ENCODE measurements at regions not wholly inside any gene's neighbourhood (a gene's known extent, or its start where the extent isn't known, plus 50 kb on each side); places are given as distances from the start of the nearest gene placed in this dataset.
A peak's percentile ranks its signal among the peaks of the same experiment; 100 is the strongest.

GRCh38 chr14:94989946-94990345 is 167.4 kb downstream of the DICER1 start:
- TF ChIP-seq CTCF (IDR thresholded peaks at IDR 0.05; ENCODE audit: borderline replicate concordance, extremely low read depth, insufficient read depth), result no peak
- intact Hi-C loops (cut with DNase I), result no loop called here
- no peaks in the 10 kb centered on the region for H3K27me3 ChIP-seq (ENCODE audit: control insufficient read depth, insufficient read depth, low read length)
- H3K9me3 ChIP-seq (ENCODE audit: control insufficient read depth in 2 of 3, insufficient read depth in 1 of 3, low read length in 3 of 3), result peaks cover 0 to 5% (median 0%) of the 10 kb centered on the region in 3 donors
- H3K4me1 ChIP-seq (ENCODE audit: control insufficient read depth in 2 of 3, insufficient read depth in 2 of 3, low read depth in 1 of 3, low read length in 3 of 3), result no peaks in the 10 kb centered on the region
- no peaks in the 10 kb centered on the region for H3K36me3 ChIP-seq (ENCODE audit: control insufficient read depth in 2 of 3, insufficient read depth in 3 of 3, low read length in 3 of 3)
- peak in 1 of 5 donors; percentile 34 for DNase-seq
- no peak overlapping the region for H3K4me3 ChIP-seq (ENCODE audit: low read length in 3 of 3)
- no peak overlapping the region for H3K27ac ChIP-seq (ENCODE audit: low read depth in 2 of 2, low read length in 2 of 2)
- H3K9ac ChIP-seq (ENCODE audit: low read length in 3 of 3), result no peak overlapping the region
- no peak for FAIRE-seq

DNA sequence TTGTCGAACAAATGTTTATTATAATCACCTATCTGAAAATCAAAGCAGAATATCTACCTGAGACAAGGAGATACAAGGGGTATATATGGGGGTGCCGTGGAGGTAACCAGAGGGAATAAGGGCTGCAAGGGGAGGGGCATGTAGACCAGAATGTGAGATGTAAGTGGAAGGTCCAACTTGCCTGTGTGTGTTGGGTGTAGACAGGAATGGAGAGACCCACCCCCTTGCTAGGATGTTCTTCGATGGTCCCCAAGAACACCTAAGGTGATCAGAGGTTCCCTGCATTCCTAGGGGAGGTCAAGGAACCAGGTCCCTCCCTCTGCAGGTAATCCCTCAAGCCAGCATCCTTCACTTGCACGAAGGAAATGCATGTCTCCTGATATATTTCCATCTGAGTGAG is 167.9 kb downstream of the DICER1 start:
- Histone ChIP-seq H3K9me3 (ENCODE audit: control insufficient read depth in 2 of 3, insufficient read depth in 1 of 3, low read length in 3 of 3) (peaks cover 0 to 5% (median 0%) of the 10 kb centered on the region in 3 donors), H3K4me1 (ENCODE audit: control insufficient read depth in 2 of 3, insufficient read depth in 2 of 3, low read depth in 1 of 3, low read length in 3 of 3) (no peaks in the 10 kb centered on the region)
- no peak for FAIRE-seq

DNA sequence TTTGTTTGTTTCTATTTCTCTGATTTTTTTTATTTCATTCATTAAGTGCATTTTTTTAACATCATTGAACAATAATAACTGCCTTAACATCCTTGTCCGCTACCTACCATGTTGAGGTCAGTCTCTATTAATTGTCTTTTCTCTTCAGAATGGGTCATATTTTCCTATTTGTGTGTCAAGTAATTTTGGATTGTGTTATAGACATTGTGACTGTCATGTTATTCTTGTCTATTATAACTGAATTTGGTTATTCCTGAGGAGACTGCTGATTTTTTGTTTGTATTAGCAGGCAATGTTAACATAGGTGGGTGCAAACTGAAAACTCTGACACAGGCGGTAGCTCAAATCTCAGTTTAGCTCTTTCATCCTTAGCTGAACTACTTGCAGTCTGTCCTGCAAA is 169.9 kb downstream of the DICER1 start:
- H3K9me3 ChIP-seq (ENCODE audit: control insufficient read depth in 2 of 3, insufficient read depth in 1 of 3, low read length in 3 of 3), result peaks cover 0 to 5% (median 0%) of the 10 kb centered on the region in 3 donors
- no peak overlapping the region for H3K4me3 ChIP-seq (ENCODE audit: low read length in 3 of 3)
- no peak for TF ChIP-seq CTCF (IDR thresholded peaks at IDR 0.05; ENCODE audit: borderline replicate concordance, extremely low read depth, insufficient read depth)
- no peak for DNase-seq
- FAIRE-seq, result no peak
- H3K4me1 ChIP-seq (ENCODE audit: control insufficient read depth in 2 of 3, insufficient read depth in 2 of 3, low read depth in 1 of 3, low read length in 3 of 3), result no peaks in the 10 kb centered on the region
- no peaks in the 10 kb centered on the region for H3K36me3 ChIP-seq (ENCODE audit: control insufficient read depth in 2 of 3, insufficient read depth in 3 of 3, low read length in 3 of 3)
- no peak overlapping the region for H3K9ac ChIP-seq (ENCODE audit: low read length in 3 of 3)
- no peak overlapping the region for H3K27ac ChIP-seq (ENCODE audit: low read depth in 2 of 2, low read length in 2 of 2)
- H3K27me3 ChIP-seq (ENCODE audit: control insufficient read depth, insufficient read depth, low read length), result no peaks in the 10 kb centered on the region
- intact Hi-C loops (cut with DNase I), result no loop called here

More for the DNA sequence above, 167.9 kb downstream of the DICER1 start:
- H3K4me3 ChIP-seq (ENCODE audit: low read length in 3 of 3), result no peak overlapping the region
- H3K36me3 ChIP-seq (ENCODE audit: control insufficient read depth in 2 of 3, insufficient read depth in 3 of 3, low read length in 3 of 3), result no peaks in the 10 kb centered on the region
- no peak for DNase-seq
- intact Hi-C loops (cut with DNase I), result no loop called here
- H3K9ac ChIP-seq (ENCODE audit: low read length in 3 of 3), result no peak overlapping the region
- H3K27me3 ChIP-seq (ENCODE audit: control insufficient read depth, insufficient read depth, low read length), result no peaks in the 10 kb centered on the region
- H3K27ac ChIP-seq (ENCODE audit: low read depth in 2 of 2, low read length in 2 of 2), result no peak overlapping the region
- TF ChIP-seq CTCF (IDR thresholded peaks at IDR 0.05; ENCODE audit: borderline replicate concordance, extremely low read depth, insufficient read depth), result no peak

DNA sequence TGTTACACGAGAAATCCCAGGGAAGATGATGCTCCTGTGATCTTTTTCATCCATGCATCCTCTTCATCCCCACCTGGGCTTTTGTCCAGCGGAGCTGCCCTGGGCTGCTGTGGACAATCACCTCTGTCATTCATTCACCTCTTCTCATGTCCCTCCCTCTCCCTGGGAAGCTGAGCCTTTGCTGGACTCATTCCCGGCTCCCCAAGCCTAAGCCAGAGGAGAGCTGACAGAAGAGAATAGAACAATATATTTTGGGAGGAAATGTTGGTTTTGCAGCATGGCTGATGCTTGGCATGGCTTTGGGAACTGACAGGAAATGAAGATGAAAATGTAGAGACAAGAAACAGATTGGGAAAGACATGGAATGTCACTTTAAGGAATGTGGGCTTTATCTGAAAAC is 177.4 kb downstream of the DICER1 start:
- no peak for FAIRE-seq
- H3K4me3 ChIP-seq (ENCODE audit: low read length in 3 of 3), result no peak overlapping the region
- H3K36me3 ChIP-seq (ENCODE audit: control insufficient read depth in 2 of 3, insufficient read depth in 3 of 3, low read length in 3 of 3), result no peaks in the 10 kb centered on the region
- no peaks in the 10 kb centered on the region for H3K4me1 ChIP-seq (ENCODE audit: control insufficient read depth in 2 of 3, insufficient read depth in 2 of 3, low read depth in 1 of 3, low read length in 3 of 3)
- no peak for DNase-seq
- intact Hi-C loops (cut with DNase I), result no loop called here
- no peak overlapping the region for H3K9ac ChIP-seq (ENCODE audit: low read length in 3 of 3)
- TF ChIP-seq CTCF (IDR thresholded peaks at IDR 0.05; ENCODE audit: borderline replicate concordance, extremely low read depth, insufficient read depth), result no peak
- H3K9me3 ChIP-seq (ENCODE audit: control insufficient read depth in 2 of 3, insufficient read depth in 1 of 3, low read length in 3 of 3), result no peaks in the 10 kb centered on the region
- H3K27ac ChIP-seq (ENCODE audit: low read depth in 2 of 2, low read length in 2 of 2), result no peak overlapping the region
- no peaks in the 10 kb centered on the region for H3K27me3 ChIP-seq (ENCODE audit: control insufficient read depth, insufficient read depth, low read length)

All from kidney (tissue), 13 donors.